RWPE2 (cell line): ENCODE measurements at regions not wholly inside any gene's neighbourhood (a gene's known extent, or its start where the extent isn't known, plus 50 kb on each side); places are given as distances from the start of the nearest gene placed in this dataset.

Experiments
- ATAC-seq: fragments of 200-7000 bp; cut with Tn5 transposase; 3 replicates; pipeline ENCODE4 v1.9.1; 2021; ENCODE audit warnings: low read depth
- DNase-seq: peaks from one replicate; pipeline ENCODE4 v3.0.0-alpha.2; 2020; ENCODE audit warnings: low spot score
- H3K27ac ChIP-seq: fragments of 450-650 bp; 2 replicates; pipeline ENCODE4 v1.5.1; 2017; ENCODE audit warnings: mild to moderate bottlenecking; ENCODE audit not compliant: poor library complexity, severe bottlenecking
- H3K27me3 ChIP-seq: fragments of 250-450 bp; sonication (Bioruptor Pico); 2 replicates; pipeline ENCODE4 v1.5.1; 2021; ENCODE audit warnings: mild to moderate bottlenecking, moderate library complexity; ENCODE audit not compliant: insufficient read depth, poor library complexity, severe bottlenecking
- H3K36me3 ChIP-seq: fragments of 250-450 bp; sonication (Bioruptor Pico); 2 replicates; pipeline ENCODE4 v1.5.1; 2020; ENCODE audit warnings: low read depth, mild to moderate bottlenecking, moderate library complexity
- H3K4me1 ChIP-seq: fragments of 250-450 bp; sonication (Bioruptor Pico); 2 replicates; pipeline ENCODE4 v1.5.1; 2021; ENCODE audit warnings: mild to moderate bottlenecking, moderate library complexity; ENCODE audit not compliant: insufficient read depth, poor library complexity, severe bottlenecking
- H3K4me3 ChIP-seq: fragments of 250-450 bp; sonication (Bioruptor Pico); 2 replicates; pipeline ENCODE4 v1.5.1; 2021; ENCODE audit warnings: mild to moderate bottlenecking, moderate library complexity; ENCODE audit not compliant: severe bottlenecking
- H3K9me3 ChIP-seq: fragments of 250-450 bp; sonication (Bioruptor Pico); 2 replicates; pipeline ENCODE4 v1.5.1; 2021; ENCODE audit warnings: mild to moderate bottlenecking, moderate library complexity; ENCODE audit not compliant: severe bottlenecking
- CTCF ChIP-seq: fragments of 450-650 bp; IDR thresholded peaks from one replicate; pipeline ENCODE4 v1.5.1; 2017; ENCODE audit warnings: mild to moderate bottlenecking, moderate library complexity; ENCODE audit not compliant: poor library complexity, severe bottlenecking

DNA sequence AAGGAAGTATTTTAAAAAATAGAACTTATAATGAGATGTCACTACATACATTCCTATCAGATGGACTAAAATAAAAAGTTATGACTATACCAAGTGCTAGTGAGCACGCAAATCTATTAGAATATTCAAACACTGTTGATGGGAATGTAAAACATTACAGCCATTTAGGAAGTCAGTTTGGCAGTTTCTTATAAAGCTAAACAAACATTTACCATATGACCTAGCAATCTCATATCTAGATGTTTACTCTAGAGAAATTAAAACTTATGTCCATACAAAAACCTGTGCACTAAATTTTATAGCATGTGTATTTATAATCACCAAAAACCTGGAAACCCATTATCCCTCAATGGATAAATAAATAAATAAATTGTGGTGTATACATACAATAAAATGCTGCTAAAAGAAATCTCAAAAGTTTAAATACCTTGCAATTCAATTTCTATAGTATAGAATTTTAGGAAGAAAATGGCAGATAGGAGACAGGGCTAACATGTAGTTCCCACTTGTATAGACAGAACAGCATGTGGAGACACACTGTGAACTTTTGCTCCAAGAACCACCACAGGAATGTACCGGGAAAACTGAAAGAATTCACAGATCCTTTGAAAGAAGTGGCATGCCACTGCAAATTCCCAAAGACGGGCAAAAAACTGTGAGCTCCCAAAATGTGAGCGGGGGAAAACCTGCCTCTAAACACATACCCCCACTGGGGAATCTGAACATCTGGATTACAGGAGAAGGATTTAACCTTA is 174.6 kb upstream of the SPEF2 start:
- H3K36me3 ChIP-seq: no peaks in the 10 kb centered on the region
- TF ChIP-seq CTCF: no peak
- DNase-seq (no peak), ATAC-seq (no peak)
- H3K27ac ChIP-seq: no peak overlapping the region
- H3K27me3 ChIP-seq: peaks cover 29% of the 10 kb centered on the region
- H3K4me1 ChIP-seq: no peaks in the 10 kb centered on the region
- no peaks in the 10 kb centered on the region for H3K9me3 ChIP-seq
- no peak overlapping the region for H3K4me3 ChIP-seq

GRCh38 chr5:35440409-35440808 is 177.3 kb upstream of the SPEF2 start:
- H3K27me3 ChIP-seq: peaks cover 53% of the 10 kb centered on the region
- H3K9me3 ChIP-seq: no peaks in the 10 kb centered on the region
- DNase-seq (no peak), ATAC-seq (no peak)
- no peak overlapping the region for H3K27ac ChIP-seq
- no peak overlapping the region for H3K4me3 ChIP-seq
- H3K36me3 ChIP-seq: no peaks in the 10 kb centered on the region
- no peaks in the 10 kb centered on the region for H3K4me1 ChIP-seq
- no peak for TF ChIP-seq CTCF

DNA sequence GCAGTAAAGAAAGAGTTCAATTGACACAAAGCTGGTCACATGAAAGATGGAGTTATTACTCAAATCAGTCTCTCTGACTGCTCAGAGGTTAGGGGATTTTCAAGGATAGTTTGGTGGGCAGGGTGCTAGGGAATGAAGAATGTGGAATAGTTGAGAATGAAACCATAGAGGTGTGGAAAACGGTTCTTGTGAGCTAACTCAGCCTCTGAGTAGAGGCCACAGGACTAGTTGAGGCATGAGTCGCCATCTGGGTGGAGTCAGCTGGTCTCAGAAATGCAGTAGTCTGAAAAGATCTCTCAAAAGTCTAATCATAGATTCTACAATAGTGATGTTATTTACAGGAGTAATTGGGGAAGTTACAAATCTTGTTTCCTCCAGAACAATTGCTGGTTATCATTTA is 178.9 kb upstream of the SPEF2 start:
- Histone ChIP-seq H3K36me3 (no peaks in the 10 kb centered on the region), H3K4me3 (no peak overlapping the region), H3K27ac (no peak overlapping the region), H3K9me3 (no peaks in the 10 kb centered on the region), H3K27me3 (peaks cover 66% of the 10 kb centered on the region), H3K4me1 (no peaks in the 10 kb centered on the region)
- DNase-seq (no peak), ATAC-seq (no peak)
- TF ChIP-seq CTCF: no peak

DNA sequence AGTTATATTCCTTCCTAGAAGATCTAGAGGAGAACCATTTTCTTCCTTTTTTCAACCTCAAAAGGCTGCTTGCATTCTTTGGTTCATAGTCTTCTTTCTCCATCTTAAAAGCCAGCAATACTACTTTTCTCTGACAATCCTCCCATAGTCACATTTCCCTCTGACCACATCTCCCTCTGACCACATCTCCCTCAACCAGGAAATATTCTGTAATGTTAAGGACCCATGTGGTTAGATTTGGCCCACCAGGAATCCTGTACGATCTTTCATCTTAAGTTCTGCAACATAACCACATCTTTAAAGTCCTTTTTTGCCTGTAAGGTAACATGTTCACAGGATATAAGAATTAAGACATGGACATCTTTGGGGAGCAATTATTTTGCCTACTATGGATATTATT is 179.4 kb upstream of the SPEF2 start:
- Histone ChIP-seq H3K27ac (no peak overlapping the region), H3K36me3 (no peaks in the 10 kb centered on the region), H3K4me1 (no peaks in the 10 kb centered on the region), H3K9me3 (no peaks in the 10 kb centered on the region), H3K27me3 (peaks cover 71% of the 10 kb centered on the region), H3K4me3 (no peak overlapping the region)
- DNase-seq (no peak), ATAC-seq (no peak)
- no peak for TF ChIP-seq CTCF

GRCh38 chr5:35436400-35437057 is 181.1 kb upstream of the SPEF2 start:
- ATAC-seq: peak; percentile 41; the same call in 1 of the 3 replicates
- Histone ChIP-seq H3K4me3 (no peak overlapping the region), H3K4me1 (no peaks in the 10 kb centered on the region)

More at GRCh38 chr5:35436400-35437057, 181.1 kb upstream of the SPEF2 start:
- no peak for DNase-seq
- Histone ChIP-seq H3K9me3 (no peaks in the 10 kb centered on the region), H3K27ac (no peak overlapping the region), H3K27me3 (peaks cover 88% of the 10 kb centered on the region), H3K36me3 (no peaks in the 10 kb centered on the region)
- peak; percentile 78 for TF ChIP-seq CTCF
